ENCODE measurements at regions not wholly inside any gene's neighbourhood (a gene's known extent, or its start where the extent isn't known, plus 50 kb on each side); places are given as distances from the start of the nearest gene placed in this dataset.

- ChIA-PET POLR2A (no interaction called here), CTCF (no interaction called here)
- no peaks in the 10 kb centered on the region for H3K4me1 Mint-ChIP-seq
- H3K9me3 Mint-ChIP-seq: peaks cover 23% of the 10 kb centered on the region
- ATAC-seq (no peak), DNase-seq (ENCODE audit: low spot score) (no peak)
- TF ChIP-seq KAT7 (CRISPR knock-in tag; IDR thresholded peaks at IDR 0.05; ENCODE audit: borderline replicate concordance) (no peak), NR3C1 (CRISPR knock-in tag; conservative IDR thresholded peaks at IDR 0.05; ENCODE audit: low read depth) (no peak), ZNF317 (CRISPR knock-in tag; IDR thresholded peaks at IDR 0.05; ENCODE audit: borderline replicate concordance, low read depth) (no peak), TP53 (CRISPR knock-in tag; IDR thresholded peaks at IDR 0.05) (no peak), RELA (CRISPR knock-in tag; IDR thresholded peaks at IDR 0.05; ENCODE audit: borderline replicate concordance) (no peak), EMX1 (CRISPR knock-in tag; IDR thresholded peaks at IDR 0.05) (no peak), GRHL2 (CRISPR knock-in tag; IDR thresholded peaks at IDR 0.05; ENCODE audit: insufficient replicate concordance, severe bottlenecking) (no peak), NR1H2 (CRISPR knock-in tag; IDR thresholded peaks at IDR 0.05) (no peak), ZNF281 (CRISPR knock-in tag; IDR thresholded peaks at IDR 0.05) (no peak), CTCF (IDR thresholded peaks at IDR 0.05) (no peak)
- TF ChIP-seq, protein P1, sequence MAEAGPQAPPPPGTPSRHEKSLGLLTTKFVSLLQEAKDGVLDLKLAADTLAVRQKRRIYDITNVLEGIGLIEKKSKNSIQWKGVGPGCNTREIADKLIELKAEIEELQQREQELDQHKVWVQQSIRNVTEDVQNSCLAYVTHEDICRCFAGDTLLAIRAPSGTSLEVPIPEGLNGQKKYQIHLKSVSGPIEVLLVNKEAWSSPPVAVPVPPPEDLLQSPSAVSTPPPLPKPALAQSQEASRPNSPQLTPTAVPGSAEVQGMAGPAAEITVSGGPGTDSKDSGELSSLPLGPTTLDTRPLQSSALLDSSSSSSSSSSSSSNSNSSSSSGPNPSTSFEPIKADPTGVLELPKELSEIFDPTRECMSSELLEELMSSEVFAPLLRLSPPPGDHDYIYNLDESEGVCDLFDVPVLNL (CRISPR knock-in tag; IDR thresholded peaks at IDR 0.05; ENCODE audit: borderline replicate concordance, low read depth): no peak
- TF ChIP-seq, protein P2, sequence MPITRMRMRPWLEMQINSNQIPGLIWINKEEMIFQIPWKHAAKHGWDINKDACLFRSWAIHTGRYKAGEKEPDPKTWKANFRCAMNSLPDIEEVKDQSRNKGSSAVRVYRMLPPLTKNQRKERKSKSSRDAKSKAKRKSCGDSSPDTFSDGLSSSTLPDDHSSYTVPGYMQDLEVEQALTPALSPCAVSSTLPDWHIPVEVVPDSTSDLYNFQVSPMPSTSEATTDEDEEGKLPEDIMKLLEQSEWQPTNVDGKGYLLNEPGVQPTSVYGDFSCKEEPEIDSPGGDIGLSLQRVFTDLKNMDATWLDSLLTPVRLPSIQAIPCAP (CRISPR knock-in tag; IDR thresholded peaks at IDR 0.05): no peak
- TF ChIP-seq, protein P3, sequence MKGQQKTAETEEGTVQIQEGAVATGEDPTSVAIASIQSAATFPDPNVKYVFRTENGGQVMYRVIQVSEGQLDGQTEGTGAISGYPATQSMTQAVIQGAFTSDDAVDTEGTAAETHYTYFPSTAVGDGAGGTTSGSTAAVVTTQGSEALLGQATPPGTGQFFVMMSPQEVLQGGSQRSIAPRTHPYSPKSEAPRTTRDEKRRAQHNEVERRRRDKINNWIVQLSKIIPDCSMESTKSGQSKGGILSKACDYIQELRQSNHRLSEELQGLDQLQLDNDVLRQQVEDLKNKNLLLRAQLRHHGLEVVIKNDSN (CRISPR knock-in tag; IDR thresholded peaks at IDR 0.05): no peak
- no peak overlapping the region for H3K27ac Mint-ChIP-seq
- no peak overlapping the region for H3K4me3 Mint-ChIP-seq
- no peaks in the 10 kb centered on the region; the same call in 1 of the 2 replicates for H3K27me3 Mint-ChIP-seq (ENCODE audit: low read depth)
- H3K36me3 Mint-ChIP-seq: peaks cover 16% of the 10 kb centered on the region
These were observed 700.2 kb upstream of the PTPRD start for GRCh38 chr9:11312966-11313365.

GRCh38 chr9:11318946-11319345, 706.1 kb upstream of the PTPRD start:
- DNase-seq (ENCODE audit: low spot score) (no peak), ATAC-seq (no peak)
- ChIA-PET POLR2A (no interaction called here), CTCF (interaction anchor here (1.0 to 1.3 kb wide), 4 partner anchors 8 to 1273 kb away, joined by 3 to 5 read pairs (median 4); no protein-coding TSS in a partner anchor)
- Mint-ChIP-seq H3K36me3 (no peaks in the 10 kb centered on the region), H3K27me3 (ENCODE audit: low read depth) (no peaks in the 10 kb centered on the region), H3K9me3 (no peaks in the 10 kb centered on the region), H3K4me3 (no peak overlapping the region), H3K4me1 (no peaks in the 10 kb centered on the region), H3K27ac (no peak overlapping the region)
- TF ChIP-seq, protein P4, sequence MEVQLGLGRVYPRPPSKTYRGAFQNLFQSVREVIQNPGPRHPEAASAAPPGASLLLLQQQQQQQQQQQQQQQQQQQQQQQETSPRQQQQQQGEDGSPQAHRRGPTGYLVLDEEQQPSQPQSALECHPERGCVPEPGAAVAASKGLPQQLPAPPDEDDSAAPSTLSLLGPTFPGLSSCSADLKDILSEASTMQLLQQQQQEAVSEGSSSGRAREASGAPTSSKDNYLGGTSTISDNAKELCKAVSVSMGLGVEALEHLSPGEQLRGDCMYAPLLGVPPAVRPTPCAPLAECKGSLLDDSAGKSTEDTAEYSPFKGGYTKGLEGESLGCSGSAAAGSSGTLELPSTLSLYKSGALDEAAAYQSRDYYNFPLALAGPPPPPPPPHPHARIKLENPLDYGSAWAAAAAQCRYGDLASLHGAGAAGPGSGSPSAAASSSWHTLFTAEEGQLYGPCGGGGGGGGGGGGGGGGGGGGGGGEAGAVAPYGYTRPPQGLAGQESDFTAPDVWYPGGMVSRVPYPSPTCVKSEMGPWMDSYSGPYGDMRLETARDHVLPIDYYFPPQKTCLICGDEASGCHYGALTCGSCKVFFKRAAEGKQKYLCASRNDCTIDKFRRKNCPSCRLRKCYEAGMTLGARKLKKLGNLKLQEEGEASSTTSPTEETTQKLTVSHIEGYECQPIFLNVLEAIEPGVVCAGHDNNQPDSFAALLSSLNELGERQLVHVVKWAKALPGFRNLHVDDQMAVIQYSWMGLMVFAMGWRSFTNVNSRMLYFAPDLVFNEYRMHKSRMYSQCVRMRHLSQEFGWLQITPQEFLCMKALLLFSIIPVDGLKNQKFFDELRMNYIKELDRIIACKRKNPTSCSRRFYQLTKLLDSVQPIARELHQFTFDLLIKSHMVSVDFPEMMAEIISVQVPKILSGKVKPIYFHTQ (CRISPR knock-in tag; IDR thresholded peaks at IDR 0.05): no peak
- TF ChIP-seq ZNF532 (CRISPR knock-in tag; IDR thresholded peaks at IDR 0.05; ENCODE audit: borderline replicate concordance): no peak
- no peak for TF ChIP-seq SP1 (CRISPR knock-in tag; conservative IDR thresholded peaks at IDR 0.05)
- no peak for TF ChIP-seq HMGA2 (CRISPR knock-in tag; IDR thresholded peaks at IDR 0.05)
- TF ChIP-seq NR1H2 (CRISPR knock-in tag; IDR thresholded peaks at IDR 0.05): no peak
- TF ChIP-seq, protein P3 (CRISPR knock-in tag; IDR thresholded peaks at IDR 0.05): no peak
- no peak for TF ChIP-seq TEAD1 (CRISPR knock-in tag; IDR thresholded peaks at IDR 0.05)
- no peak for TF ChIP-seq FOXP1 (CRISPR knock-in tag; IDR thresholded peaks at IDR 0.05; ENCODE audit: borderline replicate concordance)
